Astrocyte (in vitro differentiated cells and primary cell): ENCODE measurements at regions not wholly inside any gene's neighbourhood (a gene's known extent, or its start where the extent isn't known, plus 50 kb on each side); places are given as distances from the start of the nearest gene placed in this dataset.

Experiments used
- DNase-seq: peaks from one replicate; pipeline ENCODE4 v3.0.0-alpha.2; 2010; ENCODE audit warnings: low read depth
- FAIRE-seq: peaks from 2 replicates; lab custom pipeline; 2011; peaks lifted over from hg19 to GRCh38; lab: Jason Lieb, UNC
- H2AFZ ChIP-seq: 2 replicates; pipeline ENCODE4 v1.6.0; 2012; ENCODE audit warnings: low read depth, low read length, inconsistent platforms
- H3K27ac ChIP-seq: 2 replicates; pipeline ENCODE4 v1.5.1; 2011; ENCODE audit warnings: low read depth, low read length, inconsistent platforms
- H3K27me3 ChIP-seq: 2 replicates; pipeline ENCODE4 v1.6.0; 2011; ENCODE audit warnings: low read length, inconsistent platforms; ENCODE audit not compliant: insufficient read depth
- H3K36me3 ChIP-seq: 2 replicates; pipeline ENCODE4 v1.5.1; 2011; ENCODE audit warnings: low read length, inconsistent platforms; ENCODE audit not compliant: insufficient read depth
- H3K4me1 ChIP-seq: 2 replicates; pipeline ENCODE4 v1.5.1; 2011; ENCODE audit warnings: low read length, inconsistent platforms; ENCODE audit not compliant: insufficient read depth
- H3K4me2 ChIP-seq: 2 replicates; pipeline ENCODE4 v1.6.0; 2012; ENCODE audit warnings: low read length, inconsistent platforms
- H3K4me3 ChIP-seq: 2 replicates; pipeline ENCODE4 v1.5.1; 2011; ENCODE audit warnings: low read depth, mild to moderate bottlenecking, low read length, inconsistent platforms; ENCODE audit not compliant: insufficient read depth
- H3K79me2 ChIP-seq: 2 replicates; pipeline ENCODE4 v1.6.0; 2012; ENCODE audit warnings: mild to moderate bottlenecking, low read length, inconsistent platforms; ENCODE audit not compliant: insufficient read depth
- H3K9ac ChIP-seq: 2 replicates; pipeline ENCODE4 v1.6.0; 2012; ENCODE audit warnings: mild to moderate bottlenecking, low read length, inconsistent platforms
- H3K9me3 ChIP-seq: 2 replicates; pipeline ENCODE4 v1.5.1; 2012; ENCODE audit warnings: low read depth, mild to moderate bottlenecking, low read length, inconsistent platforms; ENCODE audit not compliant: insufficient read depth
- H4K20me1 ChIP-seq: 2 replicates; pipeline ENCODE4 v1.6.0; 2012; ENCODE audit warnings: low read length, inconsistent platforms; ENCODE audit not compliant: insufficient read depth
- H3K27ac Mint-ChIP-seq: one replicate; pipeline ENCODE4 v1.8.0; 2021; ENCODE audit warnings: mild to moderate bottlenecking, mixed read lengths; ENCODE audit not compliant: unreplicated experiment
- H3K27me3 Mint-ChIP-seq: one replicate; pipeline ENCODE4 v1.8.0; 2021; ENCODE audit warnings: low read depth, mixed read lengths; ENCODE audit not compliant: unreplicated experiment
- H3K36me3 Mint-ChIP-seq: one replicate; pipeline ENCODE4 v1.8.0; 2021; ENCODE audit warnings: low read depth, mixed read lengths; ENCODE audit not compliant: unreplicated experiment
- H3K4me1 Mint-ChIP-seq: one replicate; pipeline ENCODE4 v1.8.0; 2021; ENCODE audit warnings: low read depth, mixed read lengths; ENCODE audit not compliant: unreplicated experiment
- H3K4me3 Mint-ChIP-seq: one replicate; pipeline ENCODE4 v1.8.0; 2021; ENCODE audit warnings: mild to moderate bottlenecking, moderate library complexity, mixed read lengths; ENCODE audit not compliant: unreplicated experiment
- H3K9me3 Mint-ChIP-seq: one replicate; pipeline ENCODE4 v1.8.0; 2021; ENCODE audit warnings: mild to moderate bottlenecking, mixed read lengths; ENCODE audit not compliant: unreplicated experiment
- CTCF ChIP-seq: IDR thresholded peaks from 2 replicates; pipeline ENCODE4 v1.5.1; 2011; ENCODE audit warnings: low read depth, mild to moderate bottlenecking, inconsistent platforms, low read length, moderate library complexity; ENCODE audit not compliant: insufficient read depth
- EZH2 ChIP-seq: IDR thresholded peaks from 2 replicates; pipeline ENCODE4 v1.6.1; 2012; ENCODE audit warnings: mild to moderate bottlenecking, low read length, inconsistent platforms; ENCODE audit not compliant: insufficient read depth

- H3K4me3 Mint-ChIP-seq, result no peak overlapping the region
- Histone ChIP-seq H3K27me3 (no peaks in the 10 kb centered on the region), H3K79me2 (no peaks in the 10 kb centered on the region), H2AFZ (no peak overlapping the region), H3K9me3 (no peaks in the 10 kb centered on the region), H3K27ac (no peak overlapping the region), H3K4me3 (no peak overlapping the region), H3K4me1 (peaks cover 1% of the 10 kb centered on the region), H4K20me1 (no peaks in the 10 kb centered on the region), H3K9ac (no peak overlapping the region), H3K4me2 (no peak overlapping the region), H3K36me3 (no peaks in the 10 kb centered on the region)
- H3K36me3 Mint-ChIP-seq, result no peaks in the 10 kb centered on the region
- H3K4me1 Mint-ChIP-seq, result peaks cover 17% of the 10 kb centered on the region
- no peaks in the 10 kb centered on the region for H3K27me3 Mint-ChIP-seq
- FAIRE-seq (no peak), DNase-seq (peak; percentile 18)
- H3K9me3 Mint-ChIP-seq, result no peaks in the 10 kb centered on the region
- no peak overlapping the region for H3K27ac Mint-ChIP-seq
- TF ChIP-seq EZH2 (no peak), CTCF (no peak)
These were observed 509.0 kb upstream of the NECTIN3 start for GRCh38 chr3:110562621-110563020.

GRCh38 chr3:110564674-110565073, 506.9 kb upstream of the NECTIN3 start:
- H3K9me3 Mint-ChIP-seq, result no peaks in the 10 kb centered on the region
- DNase-seq (no peak), FAIRE-seq (no peak)
- no peaks in the 10 kb centered on the region for H3K36me3 Mint-ChIP-seq
- H3K9me3 ChIP-seq, result no peaks in the 10 kb centered on the region
- no peak overlapping the region for H3K9ac ChIP-seq
- no peaks in the 10 kb centered on the region for H3K36me3 ChIP-seq
- H3K4me1 ChIP-seq, result peaks cover 11% of the 10 kb centered on the region
- H2AFZ ChIP-seq, result no peak overlapping the region
- no peak overlapping the region for H3K4me3 Mint-ChIP-seq
- no peaks in the 10 kb centered on the region for H3K27me3 ChIP-seq
- H3K27ac ChIP-seq, result no peak overlapping the region
- no peak overlapping the region for H3K27ac Mint-ChIP-seq
- no peaks in the 10 kb centered on the region for H3K27me3 Mint-ChIP-seq
- TF ChIP-seq CTCF (no peak), EZH2 (no peak)
- peaks cover 32% of the 10 kb centered on the region for H3K4me1 Mint-ChIP-seq
- no peak overlapping the region for H3K4me3 ChIP-seq
- H4K20me1 ChIP-seq, result no peaks in the 10 kb centered on the region
- H3K4me2 ChIP-seq, result no peak overlapping the region
- no peaks in the 10 kb centered on the region for H3K79me2 ChIP-seq

GRCh38 chr3:110567029-110567428, 504.6 kb upstream of the NECTIN3 start:
- Histone ChIP-seq H3K27ac (no peak overlapping the region), H3K27me3 (no peaks in the 10 kb centered on the region), H4K20me1 (no peaks in the 10 kb centered on the region), H2AFZ (no peak overlapping the region), H3K4me2 (no peak overlapping the region), H3K4me3 (no peak overlapping the region), H3K36me3 (no peaks in the 10 kb centered on the region), H3K9ac (no peak overlapping the region), H3K4me1 (peaks cover 11% of the 10 kb centered on the region), H3K79me2 (no peaks in the 10 kb centered on the region), H3K9me3 (no peaks in the 10 kb centered on the region)
- Mint-ChIP-seq H3K4me3 (no peak overlapping the region), H3K4me1 (peaks cover 32% of the 10 kb centered on the region), H3K27me3 (no peaks in the 10 kb centered on the region), H3K36me3 (no peaks in the 10 kb centered on the region), H3K27ac (peak overlapping the region; percentile 29), H3K9me3 (no peaks in the 10 kb centered on the region)
- FAIRE-seq (no peak), DNase-seq (no peak)
- TF ChIP-seq EZH2, result no peak
- TF ChIP-seq CTCF, result no peak
